ENCODE measurements at regions not wholly inside any gene's neighbourhood (a gene's known extent, or its start where the extent isn't known, plus 50 kb on each side); places are given as distances from the start of the nearest gene placed in this dataset.

- no peak overlapping the region for H3K4me3 ChIP-seq (replicated peaks in 1 of 3; ENCODE audit: insufficient read depth in 1 of 3, low read depth in 2 of 3, low read length in 3 of 3)
- WGBS (ENCODE audit: low lambda C conversion rate), result 2% methylated on average over 4 of the region's 6 CpGs
- ChIA-PET CTCF (ENCODE audit: low intra/inter-chr PET ratio, low total read pairs) (no interaction called here), POLR2A (no interaction called here)
- H2AFZ ChIP-seq (ENCODE audit: low read length), result no peak overlapping the region
- H3K4me1 ChIP-seq (ENCODE audit: insufficient read depth, low read length), result no peaks in the 10 kb centered on the region
- no peak overlapping the region for H3K9ac ChIP-seq (ENCODE audit: insufficient read depth, low read depth, low read length)
- H3K36me3 ChIP-seq (replicated peaks in 1 of 2; ENCODE audit: control insufficient read depth in 1 of 2, insufficient read depth in 2 of 2, low read length in 2 of 2), result no peaks in the 10 kb centered on the region
- no peaks in the 10 kb centered on the region for H3K79me2 ChIP-seq (ENCODE audit: insufficient read depth, low read length)
- H3K27me3 ChIP-seq (ENCODE audit: control insufficient read depth in 1 of 2, insufficient read depth in 2 of 2, low read length in 2 of 2), result no peaks in the 10 kb centered on the region
- intact Hi-C loops (cut with micrococcal nuclease; ENCODE audit: unreplicated experiment), result no loop called here
- H4K20me1 ChIP-seq (ENCODE audit: insufficient read depth, low read length), result no peaks in the 10 kb centered on the region
- no peak overlapping the region for H3K4me2 ChIP-seq (ENCODE audit: low read depth, low read length)
- in situ Hi-C loops (cut with HindIII; ENCODE audit: extremely low pct_ligation_motif_present, low pct_unique_long_range_greater_than_20kb), result no loop called here
- no peak for FAIRE-seq
- no peak for ATAC-seq
- H3K27ac ChIP-seq (ENCODE audit: extremely low read length, insufficient read depth, low read length), result no peak overlapping the region
- BruUV-seq (replicated peaks), result no TSS peak
- DNase-seq (ENCODE audit: low spot score), result no peak
- H3K9me3 ChIP-seq (ENCODE audit: low read length), result no peaks in the 10 kb centered on the region
- no peak for TF ChIP-seq HOMEZ (CRISPR knock-in tag; IDR thresholded peaks at IDR 0.05; ENCODE audit: low read depth)
- TF ChIP-seq GATA4 (IDR thresholded peaks at IDR 0.05; ENCODE audit: borderline replicate concordance, low read depth), result no peak
- TF ChIP-seq ZNF24 (IDR thresholded peaks at IDR 0.05), result no peak
- TF ChIP-seq HNRNPK (IDR thresholded peaks at IDR 0.05; ENCODE audit: low read depth, low read length, poor library complexity, severe bottlenecking), result no peak
- no peak for TF ChIP-seq JUN (CRISPR knock-in tag; IDR thresholded peaks at IDR 0.05)
- no peak for TF ChIP-seq TARDBP (CRISPR knock-in tag; IDR thresholded peaks at IDR 0.05)
- no peak for TF ChIP-seq KLF13 (CRISPR knock-in tag; IDR thresholded peaks at IDR 0.05)
- TF ChIP-seq RFXANK (CRISPR knock-in tag; IDR thresholded peaks at IDR 0.05), result no peak
- no peak for TF ChIP-seq ZNF772 (CRISPR knock-in tag; IDR thresholded peaks at IDR 0.05)
- no peak for TF ChIP-seq E2F1 (CRISPR knock-in tag; IDR thresholded peaks at IDR 0.05)
- TF ChIP-seq PHF21A (CRISPR knock-in tag; IDR thresholded peaks at IDR 0.05), result no peak
- TF ChIP-seq REXO4 (CRISPR knock-in tag; IDR thresholded peaks at IDR 0.05; ENCODE audit: borderline replicate concordance), result no peak
- no peak for TF ChIP-seq ARNT (IDR thresholded peaks at IDR 0.05)
- TF ChIP-seq CENPBD1 (CRISPR knock-in tag; IDR thresholded peaks at IDR 0.05; ENCODE audit: borderline replicate concordance, low read depth), result no peak
- no peak for TF ChIP-seq SRF (IDR thresholded peaks at IDR 0.05; ENCODE audit: low read depth, low read length)
Observed at GRCh38 chrX:69429339-69430015, 74.6 kb upstream of the NALF2 start.

All from HepG2 (cell line).